ENCODE measurements at regions not wholly inside any gene's neighbourhood (a gene's known extent, or its start where the extent isn't known, plus 50 kb on each side); places are given as distances from the start of the nearest gene placed in this dataset.

DNA sequence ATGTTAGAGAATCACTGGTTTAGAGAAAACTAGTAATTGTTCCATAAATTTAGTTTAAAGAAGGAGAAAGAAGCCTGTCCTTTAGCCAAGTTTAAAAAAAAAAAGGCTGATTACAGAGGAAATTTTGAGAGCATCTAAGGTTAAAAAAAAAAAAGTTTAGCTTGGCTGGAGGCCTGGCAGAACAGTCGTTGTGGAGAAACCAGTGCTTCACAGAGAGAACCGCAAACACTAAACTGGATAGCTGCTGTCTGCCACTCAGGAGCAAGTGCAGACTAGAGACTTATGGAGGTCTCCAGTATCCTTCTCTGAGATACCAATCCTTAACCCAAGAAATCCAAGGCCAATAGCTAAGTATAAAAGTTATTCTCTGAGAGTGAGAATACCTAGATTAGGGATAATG lies 84.8 kb upstream of the ANKRD28 start:
- Histone ChIP-seq H3K9ac (ENCODE audit: low read depth, low read length) (no peak overlapping the region), H3K27me3 (ENCODE audit: control insufficient read depth, insufficient read depth, low read length) (no peaks in the 10 kb centered on the region), H3K4me1 (ENCODE audit: control insufficient read depth, insufficient read depth, low read length) (no peaks in the 10 kb centered on the region), H3K36me3 (ENCODE audit: control insufficient read depth, insufficient read depth, low read length) (no peaks in the 10 kb centered on the region), H3K9me3 (ENCODE audit: control insufficient read depth, insufficient read depth, low read length) (no peaks in the 10 kb centered on the region), H3K4me3 (ENCODE audit: low read depth, low read length) (no peak overlapping the region)

DNA sequence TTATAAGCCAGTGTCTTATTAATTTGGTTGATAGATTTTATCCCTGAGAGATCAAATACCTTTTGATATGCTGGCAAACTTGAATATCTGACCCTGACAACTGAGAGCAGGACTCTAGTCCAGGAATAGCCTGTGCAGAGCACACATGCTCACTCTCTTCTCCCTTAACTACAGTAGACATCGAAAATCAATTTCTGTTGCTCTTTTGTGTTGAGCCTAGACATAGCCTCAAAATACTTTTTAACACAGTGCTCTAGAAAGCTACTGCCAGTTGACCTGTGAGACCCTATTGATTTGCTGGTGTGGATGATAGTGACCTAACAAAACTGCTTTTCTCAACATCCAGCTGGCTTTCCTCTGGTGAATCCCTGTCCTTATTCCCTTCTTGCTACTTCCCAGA lies 86.4 kb upstream of the ANKRD28 start:
- no peaks in the 10 kb centered on the region for H3K4me1 ChIP-seq (ENCODE audit: control insufficient read depth, insufficient read depth, low read length)
- H3K9me3 ChIP-seq (ENCODE audit: control insufficient read depth, insufficient read depth, low read length), result no peaks in the 10 kb centered on the region
- H3K9ac ChIP-seq (ENCODE audit: low read depth, low read length), result no peak overlapping the region
- no peak overlapping the region for H3K4me3 ChIP-seq (ENCODE audit: low read depth, low read length)
- H3K27me3 ChIP-seq (ENCODE audit: control insufficient read depth, insufficient read depth, low read length), result no peaks in the 10 kb centered on the region
- H3K36me3 ChIP-seq (ENCODE audit: control insufficient read depth, insufficient read depth, low read length), result no peaks in the 10 kb centered on the region

DNA sequence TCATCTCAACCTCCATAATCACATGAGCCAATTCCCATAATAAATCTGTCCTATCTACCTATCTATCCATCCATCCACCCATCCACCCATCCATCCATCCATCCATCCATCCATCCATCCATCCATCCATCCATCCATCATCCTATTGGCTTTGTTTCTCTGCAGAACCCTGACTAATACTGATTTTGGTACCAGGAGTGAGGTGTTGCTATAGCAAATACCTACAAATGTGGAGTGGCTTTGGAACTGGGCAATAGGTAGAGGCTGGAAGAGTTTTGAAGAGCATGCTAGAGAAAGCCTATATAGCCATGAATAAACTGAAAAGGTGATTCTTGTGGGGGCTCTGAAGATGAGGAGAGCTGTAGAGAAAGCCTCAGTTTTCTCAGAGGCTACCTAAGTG lies 88.7 kb upstream of the ANKRD28 start:
- Histone ChIP-seq H3K4me3 (ENCODE audit: low read depth, low read length) (no peak overlapping the region), H3K27me3 (ENCODE audit: control insufficient read depth, insufficient read depth, low read length) (no peaks in the 10 kb centered on the region), H3K4me1 (ENCODE audit: control insufficient read depth, insufficient read depth, low read length) (no peaks in the 10 kb centered on the region), H3K9me3 (ENCODE audit: control insufficient read depth, insufficient read depth, low read length) (no peaks in the 10 kb centered on the region), H3K9ac (ENCODE audit: low read depth, low read length) (no peak overlapping the region), H3K36me3 (ENCODE audit: control insufficient read depth, insufficient read depth, low read length) (no peaks in the 10 kb centered on the region)

- Histone ChIP-seq H3K27me3 (ENCODE audit: control insufficient read depth, insufficient read depth, low read length) (no peaks in the 10 kb centered on the region), H3K4me3 (ENCODE audit: low read depth, low read length) (no peak overlapping the region), H3K9ac (ENCODE audit: low read depth, low read length) (no peak overlapping the region), H3K9me3 (ENCODE audit: control insufficient read depth, insufficient read depth, low read length) (no peaks in the 10 kb centered on the region), H3K36me3 (ENCODE audit: control insufficient read depth, insufficient read depth, low read length) (no peaks in the 10 kb centered on the region), H3K4me1 (ENCODE audit: control insufficient read depth, insufficient read depth, low read length) (no peaks in the 10 kb centered on the region)
Measured at GRCh38 chr3:15887261-15887660, 89.5 kb upstream of the ANKRD28 start.

DNA sequence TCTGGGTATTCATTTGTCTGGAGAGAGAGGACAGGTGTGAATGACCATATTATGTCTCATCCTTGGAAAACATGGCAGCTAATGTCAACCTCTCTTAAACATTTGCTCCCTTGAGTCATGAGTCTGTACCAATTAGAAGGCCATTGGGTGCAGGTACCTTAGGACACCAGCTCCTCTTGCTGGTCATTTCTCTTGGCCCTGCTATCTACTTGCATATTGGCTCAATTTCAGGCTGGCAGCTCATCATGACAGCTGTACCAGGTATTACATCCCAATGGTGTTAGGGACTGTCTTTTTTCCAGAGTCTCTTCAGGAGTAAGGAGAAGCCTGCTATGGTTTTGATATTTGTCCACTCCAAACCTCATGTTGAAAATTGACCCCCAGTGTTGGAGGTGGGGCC lies 92.2 kb upstream of the ANKRD28 start:
- Histone ChIP-seq H3K27me3 (ENCODE audit: control insufficient read depth, insufficient read depth, low read length) (no peaks in the 10 kb centered on the region), H3K9me3 (ENCODE audit: control insufficient read depth, insufficient read depth, low read length) (no peaks in the 10 kb centered on the region), H3K4me1 (ENCODE audit: control insufficient read depth, insufficient read depth, low read length) (peaks cover 6% of the 10 kb centered on the region), H3K9ac (ENCODE audit: low read depth, low read length) (no peak overlapping the region), H3K4me3 (ENCODE audit: low read depth, low read length) (no peak overlapping the region), H3K36me3 (ENCODE audit: control insufficient read depth, insufficient read depth, low read length) (no peaks in the 10 kb centered on the region)

DNA sequence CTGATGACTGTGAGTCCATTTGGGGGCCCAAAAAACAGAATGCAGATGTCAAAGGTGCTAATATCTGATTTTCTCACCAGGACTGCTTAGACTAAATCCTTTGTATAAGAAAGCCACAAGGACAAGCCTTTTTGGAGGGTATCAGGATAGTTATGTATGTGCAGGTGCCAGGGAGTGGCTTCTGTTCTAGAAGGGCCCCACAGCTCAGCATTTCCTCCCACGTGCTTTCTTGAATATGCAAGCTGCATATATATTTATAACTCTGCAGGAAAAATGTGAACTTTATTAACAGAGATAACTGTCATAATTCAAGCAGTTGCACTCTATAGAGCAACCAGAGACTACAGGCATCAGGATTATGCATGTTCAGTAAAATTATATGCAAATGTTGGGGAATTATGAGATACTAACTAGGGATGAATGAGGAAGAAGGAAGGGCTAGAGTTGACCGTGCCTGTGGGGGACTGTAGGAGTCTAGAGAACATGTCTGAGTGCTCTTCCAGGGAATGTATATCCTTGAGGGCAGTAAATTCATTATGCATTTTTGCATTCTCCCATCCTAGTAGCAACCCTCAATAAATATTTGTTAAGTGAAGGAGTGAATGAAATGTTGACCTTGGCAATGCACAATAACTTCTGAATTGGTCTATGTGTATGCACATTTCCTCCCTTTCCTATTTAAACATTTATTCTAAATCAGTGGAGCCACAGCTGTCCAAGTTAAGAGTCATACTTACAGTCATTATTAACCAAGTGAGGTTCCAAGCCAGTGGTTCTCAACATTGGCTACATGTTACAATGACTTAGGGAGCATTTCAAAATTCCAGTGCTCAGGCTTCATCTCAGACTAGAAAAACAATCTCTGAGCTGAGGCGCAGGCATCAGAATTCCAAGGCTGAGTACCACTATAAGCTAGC lies 94.8 kb upstream of the ANKRD28 start:
- Histone ChIP-seq H3K4me1 (ENCODE audit: control insufficient read depth, insufficient read depth, low read length) (peaks cover 6% of the 10 kb centered on the region), H3K9ac (ENCODE audit: low read depth, low read length) (no peak overlapping the region), H3K9me3 (ENCODE audit: control insufficient read depth, insufficient read depth, low read length) (no peaks in the 10 kb centered on the region), H3K36me3 (ENCODE audit: control insufficient read depth, insufficient read depth, low read length) (no peaks in the 10 kb centered on the region), H3K4me3 (ENCODE audit: low read depth, low read length) (no peak overlapping the region), H3K27me3 (ENCODE audit: control insufficient read depth, insufficient read depth, low read length) (no peaks in the 10 kb centered on the region)

DNA sequence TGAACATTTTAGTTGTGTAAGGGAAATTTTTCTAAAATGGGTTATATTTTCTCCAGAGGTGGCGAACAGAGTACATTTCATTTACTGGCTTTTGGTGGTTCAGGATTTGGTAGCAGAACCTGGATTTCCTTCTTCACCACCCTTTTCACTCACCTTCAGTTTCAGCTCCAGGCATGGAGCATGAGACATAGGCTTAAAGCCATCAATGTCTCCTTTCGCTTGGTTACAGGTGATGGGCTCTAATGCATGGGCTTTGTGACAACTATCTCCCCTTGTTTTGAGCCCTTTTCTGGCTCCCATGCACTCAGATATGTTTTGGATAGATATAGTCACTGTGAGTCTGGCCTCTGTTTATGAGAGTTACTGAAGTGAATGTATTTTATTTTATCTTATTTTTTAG lies 96.6 kb upstream of the ANKRD28 start:
- H3K4me1 ChIP-seq (ENCODE audit: control insufficient read depth, insufficient read depth, low read length), result peaks cover 6% of the 10 kb centered on the region
- no peaks in the 10 kb centered on the region for H3K36me3 ChIP-seq (ENCODE audit: control insufficient read depth, insufficient read depth, low read length)
- H3K9me3 ChIP-seq (ENCODE audit: control insufficient read depth, insufficient read depth, low read length), result no peaks in the 10 kb centered on the region
- no peak overlapping the region for H3K4me3 ChIP-seq (ENCODE audit: low read depth, low read length)
- H3K9ac ChIP-seq (ENCODE audit: low read depth, low read length), result no peak overlapping the region
- no peaks in the 10 kb centered on the region for H3K27me3 ChIP-seq (ENCODE audit: control insufficient read depth, insufficient read depth, low read length)

DNA sequence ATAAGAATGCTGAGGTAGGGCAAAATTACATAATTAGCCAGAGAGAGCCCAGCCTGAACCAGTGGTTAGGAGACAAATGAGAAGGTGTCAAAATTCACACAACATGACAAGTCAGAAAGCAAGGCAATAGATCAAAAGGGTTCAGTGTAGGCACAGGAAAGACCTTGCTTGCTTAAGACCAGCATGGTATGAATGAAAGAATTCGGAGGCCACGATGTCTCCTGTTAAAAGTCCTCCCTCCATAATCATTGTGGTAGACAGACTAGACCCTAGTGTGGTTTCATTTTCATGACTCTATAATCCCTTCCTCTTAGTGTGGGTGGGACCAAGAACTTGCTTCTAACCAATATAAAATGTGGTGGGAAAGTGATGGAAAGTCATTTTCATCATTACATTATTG lies 98.7 kb upstream of the ANKRD28 start:
- Histone ChIP-seq H3K4me1 (ENCODE audit: control insufficient read depth, insufficient read depth, low read length) (peaks cover 9% of the 10 kb centered on the region), H3K36me3 (ENCODE audit: control insufficient read depth, insufficient read depth, low read length) (no peaks in the 10 kb centered on the region), H3K9me3 (ENCODE audit: control insufficient read depth, insufficient read depth, low read length) (no peaks in the 10 kb centered on the region), H3K4me3 (ENCODE audit: low read depth, low read length) (no peak overlapping the region), H3K27me3 (ENCODE audit: control insufficient read depth, insufficient read depth, low read length) (no peaks in the 10 kb centered on the region), H3K9ac (ENCODE audit: low read depth, low read length) (no peak overlapping the region)

DNA sequence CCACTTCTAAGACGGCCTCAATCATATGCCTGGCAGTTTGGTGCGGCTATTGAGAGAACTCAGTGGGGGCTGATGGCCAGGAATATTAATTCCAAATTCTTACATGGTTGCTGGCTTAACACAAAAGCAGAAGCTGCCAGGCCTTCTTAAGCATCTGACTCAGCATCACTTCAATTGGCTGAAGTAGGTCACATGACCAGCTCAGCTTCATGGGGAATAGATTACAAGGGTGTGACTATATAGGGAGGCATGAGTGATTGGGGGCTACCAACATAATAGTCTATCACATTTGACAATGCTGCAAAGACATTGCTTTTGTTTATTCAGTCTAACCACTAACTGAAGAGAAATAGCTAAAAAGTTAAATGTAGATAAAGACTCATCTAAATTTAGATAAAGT lies 101.6 kb upstream of the ANKRD28 start:
- Histone ChIP-seq H3K36me3 (ENCODE audit: control insufficient read depth, insufficient read depth, low read length) (no peaks in the 10 kb centered on the region), H3K4me3 (ENCODE audit: low read depth, low read length) (no peak overlapping the region), H3K9ac (ENCODE audit: low read depth, low read length) (no peak overlapping the region), H3K27me3 (ENCODE audit: control insufficient read depth, insufficient read depth, low read length) (no peaks in the 10 kb centered on the region), H3K4me1 (ENCODE audit: control insufficient read depth, insufficient read depth, low read length) (peaks cover 3% of the 10 kb centered on the region), H3K9me3 (ENCODE audit: control insufficient read depth, insufficient read depth, low read length) (no peaks in the 10 kb centered on the region)

DNA sequence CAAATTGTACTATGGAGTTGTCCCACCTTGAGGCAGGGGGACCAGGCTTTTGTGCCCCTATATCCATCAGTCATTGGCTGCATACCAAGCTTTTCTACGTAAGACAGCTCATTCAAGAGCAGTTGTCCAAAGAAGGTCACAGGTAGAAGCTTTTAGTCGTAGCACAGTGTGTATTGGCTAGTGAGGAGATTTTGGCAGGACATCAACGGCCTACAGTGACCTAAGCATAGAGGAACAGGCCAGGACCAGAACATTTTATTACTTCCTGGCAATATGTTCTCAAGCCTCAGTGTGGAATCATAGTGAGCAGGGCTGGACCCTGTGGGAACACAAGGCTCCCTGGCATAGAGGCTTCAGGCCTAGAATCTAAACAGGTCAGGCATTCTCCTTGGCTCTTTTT lies 105.4 kb upstream of the ANKRD28 start:
- Histone ChIP-seq H3K9me3 (ENCODE audit: control insufficient read depth, insufficient read depth, low read length) (no peaks in the 10 kb centered on the region), H3K36me3 (ENCODE audit: control insufficient read depth, insufficient read depth, low read length) (no peaks in the 10 kb centered on the region), H3K27me3 (ENCODE audit: control insufficient read depth, insufficient read depth, low read length) (no peaks in the 10 kb centered on the region), H3K4me3 (ENCODE audit: low read depth, low read length) (no peak overlapping the region), H3K4me1 (ENCODE audit: control insufficient read depth, insufficient read depth, low read length) (peaks cover 3% of the 10 kb centered on the region), H3K9ac (ENCODE audit: low read depth, low read length) (no peak overlapping the region)

GRCh38 chr3:15903759-15904720 lies 106.3 kb upstream of the ANKRD28 start:
- peaks cover 3% of the 10 kb centered on the region for H3K4me1 ChIP-seq (ENCODE audit: control insufficient read depth, insufficient read depth, low read length)
- H3K9ac ChIP-seq (ENCODE audit: low read depth, low read length), result no peak overlapping the region
- H3K9me3 ChIP-seq (ENCODE audit: control insufficient read depth, insufficient read depth, low read length), result no peaks in the 10 kb centered on the region
- H3K27me3 ChIP-seq (ENCODE audit: control insufficient read depth, insufficient read depth, low read length), result no peaks in the 10 kb centered on the region
- H3K36me3 ChIP-seq (ENCODE audit: control insufficient read depth, insufficient read depth, low read length), result no peaks in the 10 kb centered on the region
- H3K4me3 ChIP-seq (ENCODE audit: low read depth, low read length), result no peak overlapping the region
